ENCODE measurements at regions not wholly inside any gene's neighbourhood (a gene's known extent, or its start where the extent isn't known, plus 50 kb on each side); places are given as distances from the start of the nearest gene placed in this dataset.

GRCh38 chr10:45235798-45236220 lies 79.6 kb downstream of the OR13A1 start:
- Histone ChIP-seq H3K27me3 (no peaks in the 10 kb centered on the region), H3K4me3 (no peak overlapping the region), H3K27ac (no peak overlapping the region), H3K4me1 (no peaks in the 10 kb centered on the region), H3K36me3 (no peaks in the 10 kb centered on the region), H3K9me3 (no peaks in the 10 kb centered on the region)
- no peak for DNase-seq (ENCODE audit: extremely low spot score in 2 of 2)
- TF ChIP-seq POLR2A (IDR thresholded peaks at IDR 0.05) (no peak), POLR2AphosphoS5 (IDR thresholded peaks at IDR 0.05; ENCODE audit: insufficient read depth in 1 of 2, low read depth in 1 of 2) (no peak), CTCF (IDR thresholded peaks at IDR 0.05) (no peak)
- intact Hi-C loops (cut with DNase I): no loop called here

DNA sequence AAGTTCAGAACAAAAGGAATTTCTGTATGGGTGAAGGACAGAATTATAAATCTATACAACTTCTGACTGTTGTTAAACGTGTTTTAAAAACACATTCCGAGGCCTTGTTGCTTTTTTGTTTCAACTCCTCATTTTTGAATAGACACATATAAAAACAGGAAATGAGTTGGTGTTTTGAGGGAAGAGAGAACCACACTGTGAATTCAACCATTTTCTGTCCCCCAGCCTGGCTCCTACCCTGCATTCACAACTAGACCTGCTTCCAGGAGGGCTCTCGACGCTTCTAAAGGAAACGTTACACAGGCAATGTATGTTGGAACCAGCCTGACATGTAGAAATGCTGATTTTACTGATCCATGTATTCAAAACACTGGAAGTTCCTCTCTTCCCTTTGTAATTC lies 76.5 kb downstream of the OR13A1 start:
- H3K27ac ChIP-seq: no peak overlapping the region
- no peaks in the 10 kb centered on the region for H3K9me3 ChIP-seq
- TF ChIP-seq POLR2AphosphoS5 (IDR thresholded peaks at IDR 0.05; ENCODE audit: insufficient read depth in 1 of 2, low read depth in 1 of 2) (no peak), POLR2A (IDR thresholded peaks at IDR 0.05) (no peak), CTCF (IDR thresholded peaks at IDR 0.05) (no peak)
- no peaks in the 10 kb centered on the region for H3K36me3 ChIP-seq
- intact Hi-C loops (cut with DNase I): no loop called here
- no peak for DNase-seq (ENCODE audit: extremely low spot score in 2 of 2)
- no peak overlapping the region for H3K4me3 ChIP-seq
- no peaks in the 10 kb centered on the region for H3K27me3 ChIP-seq
- H3K4me1 ChIP-seq: no peaks in the 10 kb centered on the region

DNA sequence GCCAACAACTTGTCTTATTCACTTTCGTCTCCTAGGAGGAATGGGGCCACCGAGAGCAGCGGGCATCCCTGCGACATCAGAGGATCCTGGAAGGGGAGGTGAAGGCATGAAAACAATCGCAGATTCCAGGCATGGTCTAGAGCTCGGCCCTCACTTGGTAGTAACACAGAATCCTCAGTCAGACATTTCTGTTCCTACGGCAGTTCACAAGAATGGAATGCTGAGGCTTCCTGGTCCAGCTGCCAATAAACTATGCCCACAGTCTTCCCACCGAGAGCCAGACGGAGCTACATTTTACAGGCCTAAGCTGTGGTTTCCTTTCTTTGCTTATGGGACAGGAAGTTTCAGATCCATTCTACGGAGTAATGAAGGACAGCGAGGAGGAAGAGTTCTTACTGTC lies 75.8 kb downstream of the OR13A1 start:
- Histone ChIP-seq H3K9me3 (no peaks in the 10 kb centered on the region), H3K4me3 (no peak overlapping the region), H3K27ac (no peak overlapping the region), H3K27me3 (no peaks in the 10 kb centered on the region), H3K36me3 (no peaks in the 10 kb centered on the region), H3K4me1 (no peaks in the 10 kb centered on the region)
- intact Hi-C loops (cut with DNase I): no loop called here
- no peak for DNase-seq (ENCODE audit: extremely low spot score in 2 of 2)
- no peak for TF ChIP-seq CTCF (IDR thresholded peaks at IDR 0.05)
- no peak for TF ChIP-seq POLR2AphosphoS5 (IDR thresholded peaks at IDR 0.05; ENCODE audit: insufficient read depth in 1 of 2, low read depth in 1 of 2)
- TF ChIP-seq POLR2A (IDR thresholded peaks at IDR 0.05): no peak

DNA sequence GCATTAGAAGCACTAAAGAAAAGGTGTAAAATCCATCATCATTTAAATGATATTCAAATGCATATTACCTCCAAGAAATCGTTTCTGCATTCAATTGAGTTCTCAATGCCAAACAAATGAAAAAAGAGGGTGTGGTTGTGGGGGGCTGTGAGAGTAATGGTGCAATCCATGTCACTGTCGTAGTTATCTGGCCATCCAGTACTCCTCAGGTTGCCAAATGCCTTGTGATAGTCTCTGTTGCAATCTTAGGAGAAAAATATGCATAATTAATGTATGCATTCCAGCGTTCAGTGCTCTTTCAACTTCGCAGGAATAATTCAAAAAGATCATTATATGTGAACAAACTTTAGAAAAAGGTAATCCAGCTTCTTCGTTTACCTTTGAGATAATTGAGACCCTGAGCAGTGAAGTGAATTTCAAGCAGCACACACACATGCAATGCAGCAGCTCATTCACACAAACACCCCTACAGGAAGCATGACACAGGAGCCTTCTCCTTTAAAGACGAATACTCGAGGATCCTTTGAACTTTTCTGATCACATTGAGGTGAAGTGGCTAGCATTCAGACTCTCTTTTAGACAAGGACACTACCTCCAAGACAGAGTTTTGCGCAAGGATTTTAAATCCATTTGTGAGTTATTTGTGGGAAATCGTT lies 73.4 kb downstream of the OR13A1 start:
- Histone ChIP-seq H3K4me3 (no peak overlapping the region), H3K9me3 (no peaks in the 10 kb centered on the region), H3K27ac (no peak overlapping the region), H3K4me1 (no peaks in the 10 kb centered on the region), H3K27me3 (no peaks in the 10 kb centered on the region), H3K36me3 (no peaks in the 10 kb centered on the region)
- no peak for DNase-seq (ENCODE audit: extremely low spot score in 2 of 2)
- intact Hi-C loops (cut with DNase I): no loop called here
- TF ChIP-seq POLR2A (IDR thresholded peaks at IDR 0.05): no peak
- no peak for TF ChIP-seq POLR2AphosphoS5 (IDR thresholded peaks at IDR 0.05; ENCODE audit: insufficient read depth in 1 of 2, low read depth in 1 of 2)
- no peak for TF ChIP-seq CTCF (IDR thresholded peaks at IDR 0.05)

- TF ChIP-seq CTCF (IDR thresholded peaks at IDR 0.05) (no peak), POLR2AphosphoS5 (IDR thresholded peaks at IDR 0.05; ENCODE audit: insufficient read depth in 1 of 2, low read depth in 1 of 2) (no peak), POLR2A (IDR thresholded peaks at IDR 0.05) (no peak)
- Histone ChIP-seq H3K27me3 (no peaks in the 10 kb centered on the region), H3K36me3 (no peaks in the 10 kb centered on the region), H3K9me3 (no peaks in the 10 kb centered on the region), H3K4me1 (no peaks in the 10 kb centered on the region), H3K27ac (no peak overlapping the region), H3K4me3 (no peak overlapping the region)
- intact Hi-C loops (cut with DNase I): no loop called here
- no peak for DNase-seq (ENCODE audit: extremely low spot score in 2 of 2)
Observed at GRCh38 chr10:45243261-45243660, 72.1 kb downstream of the OR13A1 start.

Measured in vagina (tissue), 2 donors.